ENCODE measurements at regions not wholly inside any gene's neighbourhood (a gene's known extent, or its start where the extent isn't known, plus 50 kb on each side); places are given as distances from the start of the nearest gene placed in this dataset.

GRCh38 chr13:80400164-80400864 lies 59.4 kb upstream of the SPRY2 start:
- ChIA-PET POLR2A (interaction anchor here (0.6 to 0.7 kb wide), 4 partner anchors 31 to 1211 kb away, joined by 3 to 8 read pairs (median 4); no protein-coding TSS in a partner anchor), CTCF (interaction anchor here (1.0 to 1.4 kb wide), 3 partner anchors 38 to 59 kb away, joined by 3 to 5 read pairs (median 4); partner anchors contain the start of gene SPRY2)
- peaks cover 13% of the 10 kb centered on the region for H3K9me3 Mint-ChIP-seq
- TF ChIP-seq, protein P1, sequence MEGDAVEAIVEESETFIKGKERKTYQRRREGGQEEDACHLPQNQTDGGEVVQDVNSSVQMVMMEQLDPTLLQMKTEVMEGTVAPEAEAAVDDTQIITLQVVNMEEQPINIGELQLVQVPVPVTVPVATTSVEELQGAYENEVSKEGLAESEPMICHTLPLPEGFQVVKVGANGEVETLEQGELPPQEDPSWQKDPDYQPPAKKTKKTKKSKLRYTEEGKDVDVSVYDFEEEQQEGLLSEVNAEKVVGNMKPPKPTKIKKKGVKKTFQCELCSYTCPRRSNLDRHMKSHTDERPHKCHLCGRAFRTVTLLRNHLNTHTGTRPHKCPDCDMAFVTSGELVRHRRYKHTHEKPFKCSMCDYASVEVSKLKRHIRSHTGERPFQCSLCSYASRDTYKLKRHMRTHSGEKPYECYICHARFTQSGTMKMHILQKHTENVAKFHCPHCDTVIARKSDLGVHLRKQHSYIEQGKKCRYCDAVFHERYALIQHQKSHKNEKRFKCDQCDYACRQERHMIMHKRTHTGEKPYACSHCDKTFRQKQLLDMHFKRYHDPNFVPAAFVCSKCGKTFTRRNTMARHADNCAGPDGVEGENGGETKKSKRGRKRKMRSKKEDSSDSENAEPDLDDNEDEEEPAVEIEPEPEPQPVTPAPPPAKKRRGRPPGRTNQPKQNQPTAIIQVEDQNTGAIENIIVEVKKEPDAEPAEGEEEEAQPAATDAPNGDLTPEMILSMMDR (IDR thresholded peaks at IDR 0.05) = no peak
- no peaks in the 10 kb centered on the region for H3K27me3 Mint-ChIP-seq
- DNase-seq (no peak), ATAC-seq (ENCODE audit: low read depth) (peak; percentile 30)
- peak overlapping the region; percentile 49 for H3K4me3 Mint-ChIP-seq
- H3K27ac Mint-ChIP-seq = peak overlapping the region; percentile 80
- intact Hi-C loops (cut with micrococcal nuclease) = loop anchor here (2.0 kb wide), 2 partner anchors 44 to 58 kb away; no protein-coding TSS in a partner anchor
- H3K36me3 Mint-ChIP-seq (ENCODE audit: low read depth) = no peaks in the 10 kb centered on the region
- H3K4me1 Mint-ChIP-seq = peaks cover 44% of the 10 kb centered on the region

GRCh38 chr13:80399340-80400163 lies 58.6 kb upstream of the SPRY2 start:
- Mint-ChIP-seq H3K4me1 (peaks cover 44% of the 10 kb centered on the region), H3K4me3 (peak overlapping the region; percentile 49), H3K36me3 (ENCODE audit: low read depth) (no peaks in the 10 kb centered on the region), H3K27me3 (no peaks in the 10 kb centered on the region), H3K27ac (peak overlapping the region; percentile 80), H3K9me3 (peaks cover 7% of the 10 kb centered on the region)
- DNase-seq (peak; percentile 14), ATAC-seq (ENCODE audit: low read depth) (peak; percentile 64)
- POLR2A ChIA-PET = interaction anchor here (0.6 to 0.7 kb wide), 3 partner anchors 12 to 917 kb away, joined by 3 to 4 read pairs (median 3); no protein-coding TSS in a partner anchor
- CTCF ChIA-PET = no interaction called here
- intact Hi-C loops (cut with micrococcal nuclease) = loop anchor here (2.0 kb wide), 4 partner anchors 35 to 351 kb away; no protein-coding TSS in a partner anchor
- TF ChIP-seq, protein P1 (IDR thresholded peaks at IDR 0.05) = no peak
